Tibial nerve (tissue), 3 donors: ENCODE measurements at regions not wholly inside any gene's neighbourhood (a gene's known extent, or its start where the extent isn't known, plus 50 kb on each side); places are given as distances from the start of the nearest gene placed in this dataset.

Experiments
- POLR2A ChIP-seq, 2 donors: fragments of 450-650 bp; IDR thresholded peaks; one replicate each; pipeline ENCODE4 v1.6.1; 2017; ENCODE audit warnings: antibody characterized with exemption in 2 of 2, mild to moderate bottlenecking in 2 of 2, moderate library complexity in 2 of 2
- TF ChIP-seq, protein P1 (sequence below), 5 experiments: fragments of 200-600 bp in 3 of 5; fragments of 450-650 bp in 2 of 5; sonication (generic) in 3 of 5; IDR thresholded peaks; one replicate each; pipeline ENCODE4 v1.5.1; 2016 to 2019; ENCODE audit warnings: antibody characterized with exemption in 5 of 5, mild to moderate bottlenecking in 3 of 5, moderate library complexity in 2 of 5

DNA sequence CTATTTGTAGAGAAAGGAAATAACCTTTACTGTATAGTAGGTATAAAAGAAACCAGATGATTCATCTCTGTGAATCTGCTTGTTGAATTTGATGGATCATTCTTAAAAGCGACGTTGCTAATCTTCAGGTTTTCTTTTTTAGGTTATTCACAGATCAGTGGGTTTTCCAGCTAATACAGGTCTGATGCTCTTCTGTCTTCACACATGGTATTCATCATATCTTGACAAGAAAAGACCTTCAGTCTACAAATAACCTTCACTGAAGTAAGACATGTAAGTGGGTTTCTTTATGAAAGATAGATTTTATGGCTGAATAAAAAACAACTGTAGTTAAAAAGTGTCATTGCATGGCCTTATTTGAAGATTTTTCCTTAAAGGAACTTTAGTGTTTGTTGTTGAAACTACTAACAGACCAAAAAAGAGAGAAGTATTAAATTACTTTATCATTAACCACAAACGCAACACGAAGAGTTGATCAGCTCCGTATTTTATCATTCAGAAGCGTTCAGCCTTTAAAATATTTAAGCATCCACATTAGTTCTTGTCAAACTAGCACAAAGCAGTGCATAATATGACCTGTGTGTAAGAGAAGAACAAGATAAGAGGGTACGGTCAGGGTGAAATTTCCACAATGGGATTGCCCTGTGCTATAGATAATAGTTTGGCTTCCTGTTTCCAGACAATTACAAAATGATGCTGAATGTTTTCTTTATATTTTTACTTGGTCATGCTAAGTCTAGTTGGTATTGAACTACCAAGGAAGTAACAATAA is 299.5 kb downstream of the MZT1 start:
- TF ChIP-seq POLR2A (IDR thresholded peaks at IDR 0.05): no peak
- TF ChIP-seq, protein P1, sequence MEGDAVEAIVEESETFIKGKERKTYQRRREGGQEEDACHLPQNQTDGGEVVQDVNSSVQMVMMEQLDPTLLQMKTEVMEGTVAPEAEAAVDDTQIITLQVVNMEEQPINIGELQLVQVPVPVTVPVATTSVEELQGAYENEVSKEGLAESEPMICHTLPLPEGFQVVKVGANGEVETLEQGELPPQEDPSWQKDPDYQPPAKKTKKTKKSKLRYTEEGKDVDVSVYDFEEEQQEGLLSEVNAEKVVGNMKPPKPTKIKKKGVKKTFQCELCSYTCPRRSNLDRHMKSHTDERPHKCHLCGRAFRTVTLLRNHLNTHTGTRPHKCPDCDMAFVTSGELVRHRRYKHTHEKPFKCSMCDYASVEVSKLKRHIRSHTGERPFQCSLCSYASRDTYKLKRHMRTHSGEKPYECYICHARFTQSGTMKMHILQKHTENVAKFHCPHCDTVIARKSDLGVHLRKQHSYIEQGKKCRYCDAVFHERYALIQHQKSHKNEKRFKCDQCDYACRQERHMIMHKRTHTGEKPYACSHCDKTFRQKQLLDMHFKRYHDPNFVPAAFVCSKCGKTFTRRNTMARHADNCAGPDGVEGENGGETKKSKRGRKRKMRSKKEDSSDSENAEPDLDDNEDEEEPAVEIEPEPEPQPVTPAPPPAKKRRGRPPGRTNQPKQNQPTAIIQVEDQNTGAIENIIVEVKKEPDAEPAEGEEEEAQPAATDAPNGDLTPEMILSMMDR (IDR thresholded peaks at IDR 0.05): no peak
